ENCODE measurements at regions not wholly inside any gene's neighbourhood (a gene's known extent, or its start where the extent isn't known, plus 50 kb on each side); places are given as distances from the start of the nearest gene placed in this dataset.
"Not testable (repeated sequence)": the region's sequence is repeated elsewhere in the genome, so short reads cannot be mapped to it uniquely, and the experiment has no call there.

DNA sequence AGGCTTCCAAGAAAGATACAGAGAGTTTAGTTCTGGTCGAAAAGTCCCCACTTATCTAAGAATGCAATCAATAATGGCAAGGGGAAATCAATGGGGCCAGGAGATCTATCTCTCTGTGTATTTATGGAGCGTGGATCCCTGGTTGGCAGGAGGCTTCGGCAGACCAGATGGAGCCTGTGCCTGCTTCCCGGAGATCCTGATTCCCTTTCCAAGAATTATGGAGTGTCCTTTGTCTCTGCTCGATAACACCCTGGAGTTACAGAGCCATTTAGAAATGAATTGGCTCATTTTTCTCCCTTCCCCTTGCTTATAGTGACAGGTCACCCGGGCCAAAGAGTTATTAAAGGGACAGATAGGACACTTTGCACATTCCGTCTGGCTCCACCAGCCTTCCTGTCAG is 92.4 kb downstream of the ISX start:
- H3K27ac Mint-ChIP-seq (ENCODE audit: unreplicated experiment) = no peak overlapping the region
- no peaks in the 10 kb centered on the region for H3K36me3 Mint-ChIP-seq (ENCODE audit: low read depth, unreplicated experiment)
- DNase-seq (ENCODE audit: low spot score) = no peak
- TF ChIP-seq, protein P1, sequence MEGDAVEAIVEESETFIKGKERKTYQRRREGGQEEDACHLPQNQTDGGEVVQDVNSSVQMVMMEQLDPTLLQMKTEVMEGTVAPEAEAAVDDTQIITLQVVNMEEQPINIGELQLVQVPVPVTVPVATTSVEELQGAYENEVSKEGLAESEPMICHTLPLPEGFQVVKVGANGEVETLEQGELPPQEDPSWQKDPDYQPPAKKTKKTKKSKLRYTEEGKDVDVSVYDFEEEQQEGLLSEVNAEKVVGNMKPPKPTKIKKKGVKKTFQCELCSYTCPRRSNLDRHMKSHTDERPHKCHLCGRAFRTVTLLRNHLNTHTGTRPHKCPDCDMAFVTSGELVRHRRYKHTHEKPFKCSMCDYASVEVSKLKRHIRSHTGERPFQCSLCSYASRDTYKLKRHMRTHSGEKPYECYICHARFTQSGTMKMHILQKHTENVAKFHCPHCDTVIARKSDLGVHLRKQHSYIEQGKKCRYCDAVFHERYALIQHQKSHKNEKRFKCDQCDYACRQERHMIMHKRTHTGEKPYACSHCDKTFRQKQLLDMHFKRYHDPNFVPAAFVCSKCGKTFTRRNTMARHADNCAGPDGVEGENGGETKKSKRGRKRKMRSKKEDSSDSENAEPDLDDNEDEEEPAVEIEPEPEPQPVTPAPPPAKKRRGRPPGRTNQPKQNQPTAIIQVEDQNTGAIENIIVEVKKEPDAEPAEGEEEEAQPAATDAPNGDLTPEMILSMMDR (IDR thresholded peaks at IDR 0.05; ENCODE audit: unreplicated experiment) = no peak
- H3K27me3 Mint-ChIP-seq (ENCODE audit: unreplicated experiment) = peaks cover 5% of the 10 kb centered on the region
- no peaks in the 10 kb centered on the region for H3K9me3 Mint-ChIP-seq (ENCODE audit: unreplicated experiment)
- no peak overlapping the region for H3K4me3 Mint-ChIP-seq (ENCODE audit: unreplicated experiment)
- H3K4me1 Mint-ChIP-seq (ENCODE audit: unreplicated experiment) = no peaks in the 10 kb centered on the region

DNA sequence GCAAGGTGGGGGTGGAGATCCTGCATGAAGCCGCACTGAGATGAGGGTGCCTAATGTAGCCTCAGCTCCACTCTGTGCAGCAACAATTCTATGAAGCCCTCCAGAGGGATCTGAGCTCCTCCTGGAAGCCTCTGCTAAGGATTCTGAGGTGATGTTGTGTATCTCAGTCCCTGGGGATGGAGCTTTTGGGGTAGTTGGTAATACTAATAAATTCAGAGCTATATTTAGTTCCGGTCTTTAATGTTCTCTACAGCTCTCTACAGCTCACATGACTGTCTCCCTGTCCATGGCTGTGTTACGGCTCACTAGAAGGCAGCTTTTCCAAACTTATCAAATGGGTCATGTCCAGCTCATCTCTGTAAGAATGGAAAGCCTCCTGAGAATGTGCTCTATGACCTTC is 93.4 kb downstream of the ISX start:
- H3K4me1 Mint-ChIP-seq (ENCODE audit: unreplicated experiment) = peaks cover 2% of the 10 kb centered on the region
- no peak overlapping the region for H3K27ac Mint-ChIP-seq (ENCODE audit: unreplicated experiment)
- no peak overlapping the region for H3K4me3 Mint-ChIP-seq (ENCODE audit: unreplicated experiment)
- no peak for DNase-seq (ENCODE audit: low spot score)
- H3K36me3 Mint-ChIP-seq (ENCODE audit: low read depth, unreplicated experiment) = peaks cover 4% of the 10 kb centered on the region
- H3K27me3 Mint-ChIP-seq (ENCODE audit: unreplicated experiment) = peaks cover 5% of the 10 kb centered on the region
- TF ChIP-seq, protein P1 (IDR thresholded peaks at IDR 0.05; ENCODE audit: unreplicated experiment) = no peak
- peaks cover 8% of the 10 kb centered on the region for H3K9me3 Mint-ChIP-seq (ENCODE audit: unreplicated experiment)

DNA sequence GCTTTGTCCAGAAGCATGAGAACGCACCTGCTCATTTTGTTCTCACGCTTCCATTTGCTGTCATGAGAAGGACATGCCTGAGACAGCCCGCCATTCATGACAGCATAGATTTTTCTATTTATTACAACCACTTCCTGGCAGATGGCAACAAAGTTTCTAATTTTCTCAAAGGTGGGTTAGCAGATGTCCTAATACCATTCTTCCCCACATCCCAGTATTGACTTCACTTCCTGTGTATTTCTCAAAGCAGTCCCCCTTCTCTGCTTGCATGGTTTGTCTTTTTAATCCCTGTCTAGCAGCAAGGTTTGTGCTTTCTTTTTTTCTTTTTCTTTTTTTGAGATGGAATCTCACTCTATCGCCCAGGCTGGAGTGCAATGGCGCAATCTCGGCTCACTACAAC is 94.3 kb downstream of the ISX start:
- peaks cover 9% of the 10 kb centered on the region for H3K36me3 Mint-ChIP-seq (ENCODE audit: low read depth, unreplicated experiment)
- peaks cover 8% of the 10 kb centered on the region for H3K27me3 Mint-ChIP-seq (ENCODE audit: unreplicated experiment)
- no peak overlapping the region for H3K27ac Mint-ChIP-seq (ENCODE audit: unreplicated experiment)
- H3K4me3 Mint-ChIP-seq (ENCODE audit: unreplicated experiment) = no peak overlapping the region
- DNase-seq (ENCODE audit: low spot score) = no peak
- H3K9me3 Mint-ChIP-seq (ENCODE audit: unreplicated experiment) = peaks cover 15% of the 10 kb centered on the region
- peaks cover 2% of the 10 kb centered on the region for H3K4me1 Mint-ChIP-seq (ENCODE audit: unreplicated experiment)
- TF ChIP-seq, protein P1 (IDR thresholded peaks at IDR 0.05; ENCODE audit: unreplicated experiment) = no peak

DNA sequence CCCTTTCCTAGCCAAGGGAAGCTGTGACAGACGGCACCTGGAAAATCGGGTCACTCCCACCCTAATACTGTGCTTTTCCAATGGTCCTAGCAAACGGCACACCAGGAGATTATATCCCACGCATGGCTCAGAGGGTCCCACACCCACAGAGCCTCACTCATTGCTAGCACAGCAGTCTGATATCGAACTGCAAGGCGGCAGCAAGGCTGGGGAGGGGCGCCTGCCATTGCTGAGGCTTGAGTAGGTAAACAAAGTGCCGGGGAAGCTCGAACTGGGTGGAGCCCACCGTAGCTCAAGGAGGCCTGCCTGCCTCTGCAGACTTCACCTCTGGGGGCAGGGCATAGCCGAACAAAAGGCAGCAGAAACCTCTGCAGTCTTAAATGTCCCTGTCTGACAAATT is 91.4 kb upstream of the HMGXB4 start:
- not testable (repeated sequence) for H3K27ac Mint-ChIP-seq (ENCODE audit: unreplicated experiment); H3K27me3 Mint-ChIP-seq (ENCODE audit: unreplicated experiment); H3K36me3 Mint-ChIP-seq (ENCODE audit: low read depth, unreplicated experiment); H3K4me3 Mint-ChIP-seq (ENCODE audit: unreplicated experiment); DNase-seq (ENCODE audit: low spot score); H3K4me1 Mint-ChIP-seq (ENCODE audit: unreplicated experiment)
- peaks cover 16% of the 10 kb centered on the region for H3K9me3 Mint-ChIP-seq (ENCODE audit: unreplicated experiment)

DNA sequence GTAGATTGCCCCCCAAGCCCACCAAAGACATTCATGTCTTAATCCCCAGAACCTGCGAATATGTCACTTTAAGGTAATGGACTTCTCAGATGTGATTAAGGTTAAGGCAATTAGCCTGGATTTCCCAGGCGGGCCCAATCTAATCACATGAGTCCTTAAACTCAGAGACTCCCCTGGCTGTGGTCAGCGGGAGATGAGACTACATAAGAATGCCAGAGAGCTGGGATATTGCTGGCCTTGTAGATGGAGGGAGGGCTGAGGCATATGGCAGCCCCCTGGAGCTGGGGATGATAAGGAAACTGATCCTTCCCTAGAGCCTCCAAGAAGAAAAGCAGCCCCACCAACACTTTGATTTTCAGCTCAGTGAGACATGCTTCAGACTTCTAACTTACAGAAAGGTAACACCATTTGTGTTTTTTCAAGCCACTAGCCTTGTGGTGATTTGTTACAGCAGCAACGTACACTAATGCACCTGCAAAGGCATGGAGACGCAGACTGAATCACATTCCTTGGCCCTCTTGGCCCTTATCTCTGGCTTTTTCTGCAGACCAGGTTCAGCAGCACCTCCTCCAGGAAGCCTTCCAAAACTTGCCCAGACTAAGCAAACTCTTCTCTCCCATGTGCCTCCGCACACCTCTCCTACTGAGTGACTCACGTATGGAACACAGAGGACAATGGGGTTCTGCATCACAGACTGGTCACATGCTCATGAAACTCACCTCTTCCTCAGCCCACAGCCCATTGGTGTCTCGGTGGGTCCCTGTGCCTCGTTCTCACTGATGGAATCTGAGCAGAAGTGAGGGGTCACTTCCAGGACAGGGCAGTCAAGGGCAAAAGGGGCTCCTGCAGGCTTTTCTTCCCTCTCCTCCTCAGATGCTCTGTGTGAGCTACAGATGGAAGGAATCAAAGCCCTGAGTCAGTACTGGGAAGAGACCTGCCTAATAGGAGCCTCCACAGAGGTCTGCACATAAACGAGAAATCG is 86.3 kb upstream of the HMGXB4 start:
- H3K36me3 Mint-ChIP-seq (ENCODE audit: low read depth, unreplicated experiment) = no peaks in the 10 kb centered on the region
- H3K4me1 Mint-ChIP-seq (ENCODE audit: unreplicated experiment) = no peaks in the 10 kb centered on the region
- peaks cover 5% of the 10 kb centered on the region for H3K27me3 Mint-ChIP-seq (ENCODE audit: unreplicated experiment)
- TF ChIP-seq, protein P1 (IDR thresholded peaks at IDR 0.05; ENCODE audit: unreplicated experiment) = no peak
- H3K9me3 Mint-ChIP-seq (ENCODE audit: unreplicated experiment) = no peaks in the 10 kb centered on the region
- no peak overlapping the region for H3K4me3 Mint-ChIP-seq (ENCODE audit: unreplicated experiment)
- no peak for DNase-seq (ENCODE audit: low spot score)
- no peak overlapping the region for H3K27ac Mint-ChIP-seq (ENCODE audit: unreplicated experiment)

Measured in endothelial cell (in vitro differentiated cells).